Renal pelvis (tissue), 1 donor: ENCODE measurements at regions not wholly inside any gene's neighbourhood (a gene's known extent, or its start where the extent isn't known, plus 50 kb on each side); places are given as distances from the start of the nearest gene placed in this dataset.

ENCODE experiments used
- DNase-seq: peaks from one replicate; pipeline ENCODE4 v3.0.0-alpha.2; 2013

DNA sequence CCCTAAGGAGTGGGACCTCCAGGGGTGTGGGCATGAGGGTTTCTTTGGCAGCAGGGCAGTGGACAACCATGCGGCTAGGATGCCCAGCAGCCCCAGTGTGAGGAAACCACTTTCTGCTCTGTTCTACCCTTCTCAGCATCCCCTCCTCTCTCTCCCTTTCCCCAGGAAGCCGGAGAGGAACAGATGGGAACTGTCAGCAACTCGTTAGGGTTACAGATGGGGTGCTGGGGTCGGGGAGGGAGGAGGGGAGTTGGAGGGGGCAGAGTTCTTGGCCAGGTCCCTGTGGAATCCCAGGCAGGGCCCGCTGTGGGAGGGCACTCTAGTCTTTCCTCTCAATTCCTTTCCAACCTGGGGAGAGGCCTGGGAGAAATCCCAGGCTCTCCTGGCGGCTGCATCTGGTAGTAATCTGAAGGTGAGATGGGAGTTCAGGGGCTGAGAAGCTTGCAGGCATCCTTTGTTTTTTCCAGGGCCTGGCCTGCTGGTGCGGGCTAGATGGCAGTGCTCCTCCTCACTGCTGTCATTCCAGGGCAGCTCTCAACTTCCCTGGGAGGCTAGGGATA, 93.9 kb upstream of the CSF3R start:
- no peak for DNase-seq

DNA sequence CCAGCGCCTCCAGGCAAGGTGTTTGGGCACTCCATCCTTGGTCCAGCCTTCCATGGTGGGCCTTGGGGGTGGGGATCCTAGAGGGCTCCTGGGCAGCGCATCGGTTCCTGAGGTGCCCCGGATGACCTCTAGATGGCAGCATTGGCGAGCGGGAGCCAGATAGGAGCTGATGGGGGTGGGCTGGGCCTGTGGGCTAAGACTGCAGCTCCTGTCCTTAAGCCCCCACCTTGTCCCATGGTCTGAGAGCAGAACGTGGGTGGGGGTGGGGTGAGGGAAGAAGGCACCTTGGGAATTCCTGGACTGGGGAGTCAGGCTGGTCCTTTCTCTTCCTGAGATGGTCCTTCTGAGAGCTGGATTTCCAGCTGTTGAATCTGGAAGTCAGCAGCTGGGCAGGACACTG, 93.4 kb upstream of the CSF3R start:
- peak; percentile 54 for DNase-seq

DNA sequence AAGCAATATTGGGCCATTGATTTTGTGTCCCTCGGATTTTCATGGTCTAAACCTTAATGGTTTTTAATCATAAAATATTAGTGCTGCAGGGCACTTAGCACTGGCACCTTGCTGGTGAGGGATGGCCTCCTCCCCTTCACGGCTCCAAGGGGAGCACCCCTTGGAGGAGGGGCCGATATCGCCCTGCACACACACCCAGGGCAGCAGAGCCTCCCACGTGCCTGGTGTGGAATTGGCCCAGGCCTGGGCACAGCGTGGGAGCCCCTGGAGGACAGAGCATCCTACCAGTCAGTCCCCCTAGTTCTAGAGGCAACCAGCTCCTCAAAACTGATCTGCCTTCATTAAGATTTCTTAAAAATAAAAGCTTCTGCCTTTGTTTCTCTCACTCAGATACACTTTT, 90.7 kb upstream of the CSF3R start:
- DNase-seq: no peak

DNA sequence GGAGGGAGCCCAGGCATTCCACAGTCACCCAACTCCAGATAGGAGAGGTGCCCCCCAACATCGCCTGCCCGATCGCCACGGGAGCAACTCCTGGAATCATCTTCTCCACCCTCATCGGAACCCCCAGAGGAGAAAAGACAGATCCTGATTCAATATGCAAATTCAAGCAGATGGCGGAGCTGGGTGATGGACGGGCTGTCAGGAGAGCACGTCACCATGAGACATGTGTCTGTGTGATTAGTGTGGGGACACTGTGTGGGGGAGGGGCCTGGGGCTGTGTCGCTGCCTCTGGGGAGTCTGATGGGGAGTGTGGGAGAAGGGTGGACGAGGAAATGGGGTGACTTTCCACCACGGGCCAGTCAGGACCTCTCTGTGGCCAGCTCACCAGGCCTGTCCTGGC, 90.2 kb upstream of the CSF3R start:
- DNase-seq: no peak

DNA sequence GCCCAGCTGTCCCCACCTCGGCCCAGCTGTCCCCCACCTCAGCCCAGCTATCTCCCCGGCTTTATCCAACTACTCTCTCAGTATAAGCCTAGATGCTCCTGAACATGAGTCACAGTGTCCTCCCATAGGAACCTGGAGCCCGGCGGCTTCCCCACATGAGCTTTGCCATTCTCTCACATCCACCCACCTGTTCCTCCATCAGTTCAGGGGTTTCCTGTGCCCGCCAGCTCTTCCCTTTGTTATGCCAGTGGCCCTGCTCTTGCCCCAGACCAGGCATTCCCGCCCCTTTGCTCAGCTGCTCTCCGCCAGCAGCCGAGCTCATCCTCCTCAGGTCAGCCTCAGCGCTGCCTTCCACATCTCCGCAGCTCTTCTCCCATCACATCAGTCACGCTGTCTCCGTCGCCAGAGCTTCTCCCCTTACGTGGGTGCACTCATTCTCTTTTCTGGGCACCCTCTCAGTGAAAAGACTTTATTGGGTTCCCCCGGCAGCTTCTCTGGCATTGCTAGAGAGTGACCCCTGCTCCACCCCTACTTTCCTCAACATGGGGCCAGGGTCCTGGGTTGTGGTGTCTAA, 89.5 kb upstream of the CSF3R start:
- DNase-seq: no peak

DNA sequence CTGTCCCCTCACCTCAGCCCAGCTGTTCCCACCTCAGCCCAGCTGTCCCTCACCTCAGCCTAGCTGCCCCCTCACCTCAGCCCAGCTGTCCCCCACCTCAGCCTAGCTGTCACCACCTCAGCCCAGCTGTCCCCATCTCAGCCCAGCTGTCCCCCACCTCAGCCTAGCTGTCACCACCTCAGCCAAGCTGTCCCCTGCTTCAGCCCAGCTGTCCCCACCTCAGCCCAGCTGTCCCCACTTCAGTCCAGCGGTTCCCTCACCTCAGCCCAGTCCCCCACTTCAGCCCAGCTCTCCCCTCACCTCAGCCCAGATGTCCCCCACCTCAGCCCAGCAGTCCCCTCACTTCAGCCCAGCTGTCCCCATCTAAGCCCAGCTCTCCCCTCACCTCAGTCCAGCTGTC, 88.4 kb upstream of the CSF3R start:
- DNase-seq: no peak

DNA sequence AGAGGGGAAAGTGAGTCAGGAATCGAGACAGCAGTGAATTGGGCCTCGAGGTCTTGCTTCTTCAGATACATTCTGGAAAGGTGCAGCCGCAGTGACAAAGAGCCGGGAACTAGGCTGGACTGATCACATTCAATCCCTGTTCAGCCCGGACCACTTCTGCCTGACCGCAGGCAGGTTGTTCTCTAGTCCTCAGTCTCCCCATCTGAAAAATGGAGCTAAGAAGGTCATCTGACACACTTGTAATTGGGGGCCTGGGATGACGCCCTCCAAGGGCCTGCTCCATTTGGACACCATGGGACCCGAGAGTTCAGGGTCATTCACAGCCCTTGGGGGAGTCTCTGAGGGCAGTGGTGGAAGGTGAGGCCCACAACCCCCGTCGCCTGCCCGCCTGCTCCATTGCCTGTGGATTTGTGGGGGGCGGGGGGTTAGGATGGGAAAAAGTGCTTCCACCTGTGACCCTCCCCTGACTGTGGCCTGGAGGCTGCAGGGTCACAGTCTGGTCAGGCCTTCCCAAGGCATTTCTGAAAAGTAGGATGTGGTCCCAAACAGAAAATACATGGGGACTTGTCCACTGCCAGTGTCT, 87.9 kb upstream of the CSF3R start:
- DNase-seq: no peak

DNA sequence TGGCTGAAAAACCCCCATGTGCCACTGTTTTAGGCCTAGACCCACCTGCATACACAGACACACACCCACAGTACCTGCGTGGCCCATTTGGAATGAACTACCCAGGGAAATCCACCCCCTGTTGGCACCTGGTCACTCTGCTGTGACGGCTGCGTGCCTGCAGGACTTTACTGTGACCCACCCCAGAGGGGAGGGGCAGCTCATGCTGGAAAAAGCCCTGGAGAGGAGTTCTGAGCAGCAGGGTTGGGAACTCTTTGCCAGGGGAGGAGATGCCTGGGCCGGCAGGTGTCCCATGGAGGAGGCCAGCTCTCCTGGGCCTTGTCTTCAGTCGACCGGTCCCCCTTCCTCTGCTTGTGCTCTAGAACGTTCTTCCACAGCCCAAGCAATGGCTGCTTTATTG, 87.3 kb upstream of the CSF3R start:
- DNase-seq: no peak

DNA sequence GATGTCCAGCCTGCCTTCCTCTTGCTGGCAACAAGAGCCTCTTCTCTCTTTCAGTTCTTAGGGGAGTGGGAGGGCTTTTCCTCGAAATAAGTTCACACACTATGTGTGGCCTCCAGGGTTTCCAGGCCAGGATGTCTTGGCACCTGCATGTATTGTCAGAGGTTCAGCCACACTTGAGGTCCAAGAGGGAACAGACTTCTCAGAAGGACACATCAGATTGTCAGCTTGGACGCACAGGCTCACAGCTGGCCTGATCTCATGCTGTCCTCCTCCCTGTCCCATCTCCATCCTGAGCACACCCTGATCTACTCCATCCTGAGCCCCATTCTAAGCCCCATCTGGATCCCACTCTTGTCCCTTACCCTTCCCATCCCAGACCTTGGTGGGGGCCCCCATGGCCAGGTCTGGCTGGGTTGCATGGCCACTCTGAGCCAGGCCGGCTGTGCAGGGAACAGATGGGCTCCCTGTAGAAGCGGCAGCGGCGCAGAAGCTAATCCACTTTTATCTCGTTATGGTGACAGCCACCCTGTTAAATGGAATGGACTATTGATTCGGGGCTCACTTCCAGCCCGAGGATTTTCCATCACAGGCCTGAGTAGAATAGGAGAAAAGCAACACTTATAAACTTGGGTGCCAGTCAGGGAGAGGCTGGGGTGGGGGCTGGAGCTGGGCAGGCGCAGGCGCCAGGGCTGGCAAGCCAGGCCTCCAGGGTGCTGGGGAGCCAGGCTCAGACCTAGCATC, 85.1 kb upstream of the CSF3R start:
- no peak for DNase-seq

DNA sequence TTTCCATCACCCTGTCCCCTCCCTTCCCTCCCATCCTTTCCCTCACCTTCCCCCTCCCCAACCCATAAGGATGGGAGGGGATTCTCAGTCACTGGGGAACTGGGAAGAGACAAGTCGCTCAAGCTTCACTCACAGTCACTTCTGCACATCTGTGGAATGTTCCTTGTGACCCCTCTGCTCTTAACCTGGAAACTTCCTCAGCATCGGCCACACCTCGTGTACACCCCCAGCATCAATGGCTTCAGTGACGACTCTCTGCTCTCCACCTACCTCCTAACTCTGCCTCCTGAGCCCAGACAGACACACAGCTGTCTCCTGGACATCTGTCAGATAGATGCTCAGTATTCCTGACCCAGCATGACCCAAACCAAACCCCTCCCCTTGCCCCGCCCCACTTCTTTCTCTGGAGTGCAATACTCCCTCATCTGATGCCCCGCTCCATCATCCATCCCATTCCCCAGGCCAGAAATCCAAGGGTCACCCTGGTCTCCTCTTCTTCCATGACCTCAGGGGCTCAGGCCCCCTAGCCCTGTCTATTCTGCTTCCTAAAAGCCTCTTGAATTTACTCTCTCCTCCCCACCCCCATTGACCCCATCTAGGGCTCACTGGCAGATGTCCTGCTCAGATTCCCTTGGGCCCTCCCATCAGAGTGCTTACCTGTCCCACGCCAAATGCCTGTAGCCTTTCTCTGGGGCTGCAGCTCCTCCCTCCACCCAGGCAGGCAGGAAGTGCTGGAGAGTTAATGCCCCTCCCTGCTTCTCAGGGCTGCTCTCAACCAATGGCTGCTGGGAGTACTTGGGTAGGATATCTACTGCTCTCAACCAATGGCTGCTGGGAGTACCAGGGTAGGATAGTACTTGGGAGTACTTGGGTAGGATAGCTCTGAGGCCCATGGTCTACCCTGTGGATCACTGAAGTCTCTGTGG, 83.1 kb upstream of the CSF3R start:
- DNase-seq: no peak

DNA sequence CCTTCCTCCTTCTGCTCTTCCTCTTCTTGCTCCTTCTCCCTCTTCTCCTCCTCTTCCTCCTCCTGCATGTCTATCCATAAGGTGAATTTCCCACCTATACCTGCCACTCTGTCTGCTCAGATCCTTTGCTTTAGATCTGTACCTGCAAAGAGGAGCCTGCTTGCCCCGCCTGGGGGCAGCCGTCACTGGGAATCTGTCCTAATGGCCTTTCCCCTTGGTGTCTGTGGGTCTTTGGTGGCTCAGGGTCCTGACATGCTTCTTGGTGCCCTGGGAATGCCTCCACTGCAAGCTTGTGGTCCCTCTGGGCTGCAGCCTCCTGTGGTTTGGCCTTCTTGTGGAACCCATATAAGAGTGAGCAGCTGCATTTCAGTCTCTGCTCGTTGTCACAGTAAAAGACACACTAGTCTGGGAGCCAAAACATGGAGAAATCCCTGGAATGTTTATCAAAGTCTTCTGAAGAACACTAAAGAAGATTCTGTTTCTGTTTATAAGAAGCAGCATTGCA, 79.5 kb upstream of the CSF3R start:
- no peak for DNase-seq

DNA sequence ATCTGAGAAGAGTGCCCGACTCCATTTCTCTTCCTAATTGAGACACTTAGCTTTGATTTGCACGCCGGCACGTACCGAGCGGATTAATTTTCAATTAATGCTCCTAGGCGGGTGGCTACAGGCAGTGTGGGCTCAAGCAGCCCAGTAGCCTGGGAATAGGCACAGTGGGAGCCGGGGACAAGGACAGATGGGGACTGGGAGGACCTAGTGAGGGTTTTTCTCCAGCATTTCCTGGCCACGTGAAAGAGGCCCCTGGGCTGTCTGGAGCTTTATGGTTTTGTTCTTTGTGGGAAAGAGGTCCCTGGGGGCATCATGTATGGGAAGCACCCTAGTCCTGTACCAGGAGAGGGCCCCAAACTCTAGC, 78.6 kb upstream of the CSF3R start:
- DNase-seq: no peak

DNA sequence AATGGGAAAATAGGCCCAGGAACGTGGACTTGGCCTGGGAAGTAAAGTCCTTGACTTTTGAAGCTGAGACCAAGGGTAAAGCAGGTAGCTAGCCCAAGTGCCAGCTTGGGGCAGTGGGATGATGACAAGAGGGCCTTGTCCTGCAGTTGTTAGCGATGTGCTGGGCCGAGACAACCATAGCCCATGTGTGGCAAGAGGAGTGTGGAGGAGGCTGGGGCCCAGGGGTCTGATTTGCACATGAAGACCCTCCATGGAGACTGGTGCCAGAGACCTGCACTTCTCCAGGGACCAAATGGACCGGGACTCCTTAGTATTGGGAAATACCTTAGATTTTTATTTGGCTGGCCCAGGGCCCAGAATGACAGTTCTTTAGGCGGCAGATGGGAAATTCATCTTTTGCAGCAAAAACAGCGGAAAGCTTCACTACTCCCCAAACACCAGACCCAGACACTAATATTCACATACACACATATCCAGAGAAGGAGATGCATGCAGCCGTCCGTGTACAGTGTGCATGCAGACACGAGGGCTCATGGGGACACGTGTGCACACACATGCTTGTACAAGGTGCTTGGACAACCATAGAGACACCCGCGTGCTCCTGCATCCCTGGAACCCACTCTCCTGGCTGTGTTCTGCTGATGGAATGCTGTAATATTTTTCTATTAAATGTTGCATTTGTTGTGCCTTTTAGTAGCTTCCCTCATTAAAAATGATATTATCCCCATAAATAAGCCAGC, 78.1 kb upstream of the CSF3R start:
- DNase-seq: no peak

DNA sequence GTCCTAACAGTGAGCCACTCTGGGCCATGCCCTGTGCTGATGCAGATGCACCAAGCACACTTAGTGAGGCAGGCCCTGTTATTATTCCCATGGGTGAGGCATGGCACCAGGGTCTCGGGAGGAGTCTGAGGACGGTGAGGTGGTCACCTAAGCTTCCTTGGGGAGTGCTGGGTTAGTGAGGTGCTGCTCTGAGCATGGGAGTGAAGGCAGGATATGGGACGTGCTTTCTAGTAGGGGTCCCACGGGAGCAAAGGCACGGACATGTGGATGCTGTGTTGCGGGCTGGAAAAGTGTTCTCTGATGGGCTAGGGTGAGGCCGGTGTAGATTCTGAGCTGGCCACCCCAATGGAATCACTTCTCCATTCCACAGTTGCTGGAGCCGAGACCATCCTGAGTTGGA, 77.5 kb upstream of the CSF3R start:
- DNase-seq: no peak

DNA sequence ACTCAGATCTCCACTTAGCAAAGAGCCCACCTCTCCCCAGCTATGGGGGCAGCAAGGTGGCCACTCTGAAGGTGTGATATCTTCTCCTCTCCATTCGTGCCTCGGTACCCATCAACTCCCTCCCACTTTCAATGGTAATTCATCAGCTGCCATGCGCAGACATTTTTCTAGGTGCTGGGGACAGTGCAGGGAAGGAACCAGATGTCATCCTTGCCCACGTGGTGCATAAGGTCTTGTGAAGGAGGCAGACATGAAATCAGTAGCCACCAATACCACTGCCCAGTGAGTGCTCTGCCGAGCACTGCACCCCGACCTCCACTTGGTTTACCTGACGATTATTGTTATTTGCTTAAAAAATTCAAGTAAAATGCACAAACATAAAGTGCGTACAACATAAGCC, 76.3 kb upstream of the CSF3R start:
- DNase-seq: no peak

DNA sequence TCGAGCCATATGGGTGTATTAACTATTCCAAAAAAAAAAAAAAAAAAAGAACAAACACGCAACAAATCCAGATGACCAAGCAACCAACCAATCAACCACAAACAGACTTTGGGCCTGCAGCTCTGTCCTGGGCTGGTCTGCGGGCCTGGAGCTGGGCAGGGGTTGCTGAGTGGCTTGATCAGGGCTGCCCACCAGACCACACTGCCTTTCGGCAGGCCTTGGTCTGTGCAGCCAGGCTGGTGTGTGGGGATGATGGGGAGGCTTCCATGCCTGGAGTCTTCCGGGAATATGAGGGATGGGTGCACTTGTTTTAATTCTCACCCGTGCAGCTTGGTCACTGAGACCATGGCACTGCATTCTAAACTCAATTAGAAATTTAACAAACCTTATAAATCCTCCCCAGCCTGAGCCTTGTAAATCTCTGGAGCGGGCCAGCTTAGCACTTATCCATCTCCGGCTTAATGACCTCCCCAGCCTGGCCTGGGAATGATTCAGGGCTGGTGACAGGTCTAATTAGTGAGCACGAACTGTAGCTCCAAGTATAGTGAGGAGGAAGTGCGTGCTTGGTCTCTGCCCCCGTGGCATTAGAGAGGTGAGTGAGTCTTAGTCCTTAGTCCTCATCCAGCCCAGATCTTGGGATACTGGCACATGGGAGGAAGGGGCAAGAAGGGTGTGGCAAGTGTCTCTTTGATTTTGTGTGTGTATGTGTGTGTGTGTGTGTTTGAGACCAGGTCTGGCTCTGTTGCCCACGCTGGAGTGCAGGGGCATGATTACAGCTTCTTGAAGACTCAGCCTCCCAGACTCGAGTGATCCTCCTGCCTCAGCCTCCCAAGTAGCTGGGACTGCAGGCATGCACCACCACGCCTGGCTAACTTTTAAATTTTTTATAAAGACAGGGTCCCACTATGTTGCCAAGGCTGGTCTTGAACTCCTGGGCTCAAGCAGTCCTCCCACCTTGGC, 74.6 kb upstream of the CSF3R start:
- peak; percentile 46 for DNase-seq

DNA sequence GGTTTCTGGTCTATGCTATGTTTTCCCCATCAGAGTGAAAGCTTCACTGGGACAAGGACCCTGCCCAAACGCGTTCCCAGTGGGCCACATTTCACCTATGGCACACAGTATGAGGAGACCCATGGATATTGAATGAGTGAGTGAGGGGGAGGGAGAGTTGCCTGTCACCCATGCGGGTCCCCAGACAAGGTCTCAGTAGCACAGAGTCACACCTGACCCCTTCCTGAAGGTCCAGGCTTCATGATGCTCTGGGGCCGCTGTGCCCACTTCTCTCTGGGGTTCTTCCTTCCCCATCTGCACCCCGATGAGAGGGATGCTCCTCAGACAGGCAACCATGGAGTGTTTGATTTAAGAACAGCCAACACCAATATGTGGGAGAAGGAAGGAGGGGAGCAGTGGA, 72.3 kb upstream of the CSF3R start:
- no peak for DNase-seq

DNA sequence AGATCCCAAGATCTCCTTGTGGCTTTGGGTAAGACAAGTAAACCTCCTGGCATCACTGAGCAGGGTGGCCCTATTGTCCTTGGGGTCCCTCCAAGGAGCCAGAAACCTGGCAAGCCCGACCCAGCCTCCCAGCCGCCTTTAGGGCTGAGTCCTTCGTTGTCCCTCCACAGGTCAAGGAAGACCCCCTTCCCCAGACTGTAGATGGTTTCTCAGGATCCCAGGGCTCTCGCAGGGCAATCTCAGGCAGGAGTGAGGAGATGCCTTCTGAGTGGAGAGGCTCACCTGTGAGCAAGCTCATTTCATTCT, 71.6 kb upstream of the CSF3R start:
- no peak for DNase-seq

DNA sequence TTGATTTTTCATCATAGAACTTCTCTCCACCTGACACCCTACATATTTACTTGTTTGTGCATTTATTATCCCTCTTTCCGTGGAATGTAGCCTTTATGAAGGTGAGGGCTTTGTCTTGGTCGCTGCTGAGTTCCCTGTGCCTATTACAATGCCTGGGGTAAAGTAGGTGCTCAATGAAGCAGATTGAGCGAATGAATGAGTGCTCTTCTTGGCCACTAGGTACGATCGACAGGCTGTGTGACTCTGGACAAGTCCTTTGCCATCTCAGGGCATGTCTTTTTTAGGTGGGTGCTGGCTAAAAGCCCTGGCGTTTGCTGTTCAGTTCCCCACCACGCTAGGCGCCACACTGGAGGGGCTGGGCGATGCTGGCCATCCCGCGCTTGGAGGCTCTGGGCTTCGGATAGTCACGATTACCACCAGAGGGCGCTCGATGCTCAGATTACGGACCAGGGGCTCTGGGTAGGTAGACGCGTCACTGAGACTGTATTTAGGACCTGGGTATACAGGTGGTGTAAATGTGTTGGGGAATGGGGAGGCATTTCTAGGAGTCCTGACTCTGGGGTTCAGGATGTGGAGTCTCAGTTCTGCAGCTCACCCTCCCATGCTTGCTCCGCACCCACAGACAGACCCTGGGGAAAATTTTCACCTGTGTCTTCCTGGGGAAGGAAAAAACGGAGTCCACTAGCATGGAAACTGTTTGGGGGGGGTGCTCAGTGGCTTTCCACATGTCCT, 71.0 kb upstream of the CSF3R start:
- peak; percentile 57 for DNase-seq
